ENCODE measurements at regions not wholly inside any gene's neighbourhood (a gene's known extent, or its start where the extent isn't known, plus 50 kb on each side); places are given as distances from the start of the nearest gene placed in this dataset.

- TF ChIP-seq, protein P1, sequence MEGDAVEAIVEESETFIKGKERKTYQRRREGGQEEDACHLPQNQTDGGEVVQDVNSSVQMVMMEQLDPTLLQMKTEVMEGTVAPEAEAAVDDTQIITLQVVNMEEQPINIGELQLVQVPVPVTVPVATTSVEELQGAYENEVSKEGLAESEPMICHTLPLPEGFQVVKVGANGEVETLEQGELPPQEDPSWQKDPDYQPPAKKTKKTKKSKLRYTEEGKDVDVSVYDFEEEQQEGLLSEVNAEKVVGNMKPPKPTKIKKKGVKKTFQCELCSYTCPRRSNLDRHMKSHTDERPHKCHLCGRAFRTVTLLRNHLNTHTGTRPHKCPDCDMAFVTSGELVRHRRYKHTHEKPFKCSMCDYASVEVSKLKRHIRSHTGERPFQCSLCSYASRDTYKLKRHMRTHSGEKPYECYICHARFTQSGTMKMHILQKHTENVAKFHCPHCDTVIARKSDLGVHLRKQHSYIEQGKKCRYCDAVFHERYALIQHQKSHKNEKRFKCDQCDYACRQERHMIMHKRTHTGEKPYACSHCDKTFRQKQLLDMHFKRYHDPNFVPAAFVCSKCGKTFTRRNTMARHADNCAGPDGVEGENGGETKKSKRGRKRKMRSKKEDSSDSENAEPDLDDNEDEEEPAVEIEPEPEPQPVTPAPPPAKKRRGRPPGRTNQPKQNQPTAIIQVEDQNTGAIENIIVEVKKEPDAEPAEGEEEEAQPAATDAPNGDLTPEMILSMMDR (IDR thresholded peaks at IDR 0.05) = no peak
- no peak for TF ChIP-seq POLR2A (IDR thresholded peaks at IDR 0.05)
These were observed 131.7 kb downstream of the SPCS3 start for GRCh38 chr4:176451443-176451842.

All from prostate gland (tissue), 2 donors.